NCI-H524 (cell line): ENCODE measurements at regions not wholly inside any gene's neighbourhood (a gene's known extent, or its start where the extent isn't known, plus 50 kb on each side); places are given as distances from the start of the nearest gene placed in this dataset.
"Not testable (repeated sequence)": the region's sequence is repeated elsewhere in the genome, so short reads cannot be mapped to it uniquely, and the experiment has no call there.

ENCODE experiments used
- DNase-seq, 2 experiments: peaks; one replicate each; lab custom pipeline; 2025; lab: John Stamatoyannopoulos, UW

- no peak for DNase-seq
Observed at GRCh38 chr2:4139316-4139715, 435.9 kb downstream of the DCDC2C start.

- no peak for DNase-seq
Observed at GRCh38 chr2:4139731-4140130, 436.4 kb downstream of the DCDC2C start.

- no peak for DNase-seq
Observed at GRCh38 chr2:4140281-4140970, 437.1 kb downstream of the DCDC2C start.

- DNase-seq = no peak
Observed at GRCh38 chr2:4144731-4145130, 441.4 kb downstream of the DCDC2C start.

GRCh38 chr2:4151521-4151920 is 448.1 kb downstream of the DCDC2C start:
- DNase-seq = no peak

GRCh38 chr2:4152051-4152450 is 448.7 kb downstream of the DCDC2C start:
- no peak for DNase-seq

- DNase-seq = no peak
Observed at GRCh38 chr2:4168834-4169233, 465.5 kb downstream of the DCDC2C start.

GRCh38 chr2:4174796-4175195 is 471.4 kb downstream of the DCDC2C start:
- no peak for DNase-seq

GRCh38 chr2:4175343-4175742 is 472.0 kb downstream of the DCDC2C start:
- no peak for DNase-seq

- no peak for DNase-seq
Observed at GRCh38 chr2:4180631-4181030, 477.3 kb downstream of the DCDC2C start.

GRCh38 chr2:4181062-4181461 is 477.7 kb downstream of the DCDC2C start:
- DNase-seq = no peak

- DNase-seq = peak; percentile 64 to 91
Observed at GRCh38 chr2:4188561-4188960, 485.2 kb downstream of the DCDC2C start.

- no peak for DNase-seq
Observed at GRCh38 chr2:4190548-4190947, 487.2 kb downstream of the DCDC2C start.

GRCh38 chr2:4192119-4192518 is 488.7 kb downstream of the DCDC2C start:
- DNase-seq = no peak

- DNase-seq = no peak
Observed at GRCh38 chr2:4214444-4215205, 511.2 kb downstream of the DCDC2C start.

- DNase-seq = no peak
Observed at GRCh38 chr2:4217737-4218136, 514.4 kb downstream of the DCDC2C start.

- DNase-seq = peak in 1 of 2 experiments; percentile 14
Observed at GRCh38 chr2:4219101-4219500, 515.7 kb downstream of the DCDC2C start.

- DNase-seq = no peak
Observed at GRCh38 chr2:4219571-4219970, 516.2 kb downstream of the DCDC2C start.

- no peak for DNase-seq
Observed at GRCh38 chr2:4221434-4221833, 518.1 kb downstream of the DCDC2C start.

- DNase-seq = no peak
Observed at GRCh38 chr2:4221845-4222244, 518.5 kb downstream of the DCDC2C start.

GRCh38 chr2:4244422-4244821 is 541.0 kb downstream of the DCDC2C start:
- not testable (repeated sequence) for DNase-seq

GRCh38 chr2:4246364-4247131 is 543.2 kb downstream of the DCDC2C start:
- DNase-seq = no peak

- no peak for DNase-seq
Observed at GRCh38 chr2:4247791-4248190, 544.4 kb downstream of the DCDC2C start.
